A549 (cell line): ENCODE measurements at regions not wholly inside any gene's neighbourhood (a gene's known extent, or its start where the extent isn't known, plus 50 kb on each side); places are given as distances from the start of the nearest gene placed in this dataset.

Source experiments
- ATAC-seq, 2 experiments: fragments of 200-7000 bp in 1 of 2; fragments of >200 bp in 1 of 2; cut with Nextera tagmentation in 1 of 2; cut with Tn5 transposase in 1 of 2; 3 replicates each; pipeline versions ENCODE4 v1.8.0 to v1.9.1; 2018 to 2020; ENCODE audit warnings: mild to moderate bottlenecking in 1 of 2, moderate library complexity in 1 of 2
- CTCF ChIA-PET: fragments of 300-600 bp; sonication (Branson Sonifier 250); formaldehyde crosslinking; extraction: SDS; loops from one replicate; lab custom pipeline; 2021; ENCODE audit warnings: antibody characterized with exemption, inconsistent platforms; lab: Yijun Ruan, JAX
- POLR2A ChIA-PET: fragments of 350-600 bp; formaldehyde crosslinking; extraction: SDS; loops from one replicate; lab custom pipeline; 2021; ENCODE audit warnings: antibody characterized with exemption, inconsistent platforms; lab: Yijun Ruan, JAX
- DNase-seq, 2 experiments: peaks; one replicate each; pipeline versions ENCODE4 v3.0.0 to v3.0.0-alpha.2; 2011 to 2016; ENCODE audit warnings: low read depth in 1 of 2, low spot score in 1 of 2
- FAIRE-seq: peaks from 2 replicates; lab custom pipeline; 2011; peaks lifted over from hg19 to GRCh38; lab: Jason Lieb, UNC
- H3K27ac ChIP-seq, 2 experiments: fragments of >200 bp; sonication (Bioruptor Twin); formaldehyde crosslinking; 3 replicates each; pipeline ENCODE4 v1.5.1; 2016 to 2017
- H3K4me1 ChIP-seq: fragments of >200 bp; sonication (Bioruptor Twin); formaldehyde crosslinking; 3 replicates; pipeline ENCODE4 v1.6.1; 2016
- H3K4me2 ChIP-seq: fragments of >200 bp; sonication (Bioruptor Twin); formaldehyde crosslinking; 3 replicates; pipeline ENCODE4 v1.6.1; 2016
- H3K4me3 ChIP-seq: fragments of >200 bp; sonication (Bioruptor Twin); formaldehyde crosslinking; 3 replicates; pipeline ENCODE4 v1.5.1; 2016
- H3K9me3 ChIP-seq: fragments of >200 bp; sonication (Bioruptor Twin); formaldehyde crosslinking; 3 replicates; pipeline ENCODE4 v1.6.1; 2016
- CBX2 ChIP-seq: fragments of 200-600 bp; sonication (generic); IDR thresholded peaks from 2 replicates; pipeline ENCODE4 v1.6.1; 2016; ENCODE audit warnings: low read depth, mild to moderate bottlenecking, borderline replicate concordance
- CBX8 ChIP-seq: fragments of 200-600 bp; sonication (generic); IDR thresholded peaks from 2 replicates; pipeline ENCODE4 v1.6.1; 2016
- CEBPB ChIP-seq, 2 experiments: fragments of >200 bp in 1 of 2; sonication (Bioruptor Twin) in 1 of 2; formaldehyde crosslinking in 1 of 2; IDR thresholded peaks; 2 replicates each; pipeline ENCODE4 v1.6.1; 2012 to 2016
- CHD2 ChIP-seq: fragments of 150-350 bp; IDR thresholded peaks from 2 replicates; pipeline ENCODE4 v1.6.1; 2014; ENCODE audit warnings: low read length; ENCODE audit not compliant: partially characterized antibody
- EHF ChIP-seq: fragments of 250-450 bp; sonication (Bioruptor Pico); IDR thresholded peaks from 2 replicates; pipeline ENCODE4 v1.5.0; 2020; ENCODE audit warnings: mild to moderate bottlenecking
- ESRRA ChIP-seq: fragments of 150-350 bp; IDR thresholded peaks from 2 replicates; pipeline ENCODE4 v1.6.1; 2014; ENCODE audit warnings: mild to moderate bottlenecking, low read length, borderline replicate concordance
- FOXS1 ChIP-seq: fragments of 250-450 bp; sonication (Bioruptor Pico); IDR thresholded peaks from 2 replicates; pipeline ENCODE4 v1.5.0; 2020; ENCODE audit warnings: mild to moderate bottlenecking, moderate library complexity
- HEYL ChIP-seq: fragments of 250-450 bp; sonication (Bioruptor Pico); IDR thresholded peaks from 2 replicates; pipeline ENCODE4 v1.8.0; 2021; ENCODE audit warnings: mild to moderate bottlenecking, moderate library complexity
- HOXA7 ChIP-seq: fragments of 250-450 bp; sonication (Bioruptor Pico); IDR thresholded peaks from 2 replicates; pipeline ENCODE4 v1.5.0; 2020; ENCODE audit warnings: mild to moderate bottlenecking, moderate library complexity
- HOXB5 ChIP-seq: fragments of 250-450 bp; sonication (Bioruptor Pico); IDR thresholded peaks from 2 replicates; pipeline ENCODE4 v1.5.0; 2020; ENCODE audit warnings: mild to moderate bottlenecking, moderate library complexity
- JUN ChIP-seq, 2 experiments: fragments of >200 bp; sonication (Bioruptor Twin); formaldehyde crosslinking; IDR thresholded peaks; 2 replicates in 1 of 2; 3 replicates in 1 of 2; pipeline ENCODE4 v1.6.1; 2016 to 2017
- KDM1A ChIP-seq: fragments of 200-600 bp; sonication (generic); IDR thresholded peaks from 2 replicates; pipeline ENCODE4 v1.6.1; 2016; ENCODE audit warnings: low read depth, mild to moderate bottlenecking
- KDM5A ChIP-seq: fragments of 200-600 bp; sonication (generic); IDR thresholded peaks from 2 replicates; pipeline ENCODE4 v1.6.1; 2016; ENCODE audit warnings: antibody characterized with exemption, mild to moderate bottlenecking
- NPAS2 ChIP-seq: fragments of 250-450 bp; sonication (Bioruptor Pico); IDR thresholded peaks from 2 replicates; pipeline ENCODE4 v1.8.0; 2022; ENCODE audit warnings: mild to moderate bottlenecking, moderate library complexity, borderline replicate concordance
- POLR2A ChIP-seq: IDR thresholded peaks from 2 replicates; pipeline ENCODE4 v1.6.1; 2012; ENCODE audit warnings: mild to moderate bottlenecking, low read length
- RARB ChIP-seq: fragments of 250-450 bp; sonication (Bioruptor Pico); IDR thresholded peaks from 2 replicates; pipeline ENCODE4 v1.8.0; 2021; ENCODE audit warnings: mild to moderate bottlenecking, moderate library complexity
- RNF2 ChIP-seq: fragments of 200-600 bp; sonication (generic); IDR thresholded peaks from 2 replicates; pipeline ENCODE4 v1.6.1; 2016; ENCODE audit warnings: low read depth, mild to moderate bottlenecking, antibody characterized with exemption, moderate library complexity, borderline replicate concordance
- SMC3 ChIP-seq: fragments of >200 bp; sonication (Bioruptor Twin); formaldehyde crosslinking; IDR thresholded peaks from 3 replicates; pipeline ENCODE4 v1.6.1; 2018; ENCODE audit warnings: inconsistent platforms
- TFCP2L1 ChIP-seq: fragments of 250-450 bp; sonication (Bioruptor Pico); IDR thresholded peaks from 2 replicates; pipeline ENCODE4 v1.5.0; 2021; ENCODE audit warnings: mild to moderate bottlenecking
- ZFP36 ChIP-seq: fragments of 450-650 bp; IDR thresholded peaks from 2 replicates; pipeline ENCODE4 v1.6.1; 2014; ENCODE audit warnings: borderline replicate concordance; ENCODE audit not compliant: partially characterized antibody
- ZSCAN20 ChIP-seq: fragments of 250-450 bp; sonication (Bioruptor Pico); IDR thresholded peaks from 2 replicates; pipeline ENCODE4 v1.8.0; 2022; ENCODE audit warnings: mild to moderate bottlenecking, moderate library complexity
- WGBS: methylation state at CpG from one replicate; pipeline ENCODE4 v1.1.6; 2017; ENCODE audit errors: missing lambda C conversion rate; 5-methylcytosine and 5-hydroxymethylcytosine counted together
- TF ChIP-seq, protein P1 (sequence below): fragments of >200 bp; sonication (Bioruptor Twin); formaldehyde crosslinking; IDR thresholded peaks from 3 replicates; pipeline ENCODE4 v1.5.1; 2016
- TF ChIP-seq, protein P2 (sequence below): fragments of 450-650 bp; IDR thresholded peaks from 2 replicates; pipeline ENCODE4 v1.6.1; 2014; ENCODE audit warnings: antibody characterized with exemption

DNA sequence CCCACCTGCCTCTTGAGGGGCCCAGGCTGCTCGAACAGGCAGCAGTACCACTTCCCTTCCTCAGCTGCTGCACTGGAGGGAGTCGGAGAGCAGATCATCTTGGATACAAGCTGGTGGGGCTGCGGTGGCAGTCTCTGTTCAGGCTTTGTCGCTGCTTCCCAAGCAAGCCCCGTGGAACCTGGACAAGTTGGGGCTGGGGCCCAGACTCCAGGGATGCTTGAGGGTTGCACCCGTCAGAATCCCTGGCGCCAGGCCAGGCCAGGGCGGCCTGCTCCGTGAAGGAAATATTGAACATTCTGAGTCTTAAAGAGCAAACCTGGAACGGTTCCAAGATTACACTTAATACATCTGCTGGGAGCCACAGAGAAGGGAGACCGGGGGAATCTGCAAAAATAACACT lies 310.1 kb upstream of the SORL1-AS1 start (continued):
- TF ChIP-seq HOXA7 (CRISPR knock-in tag), result no peak

DNA sequence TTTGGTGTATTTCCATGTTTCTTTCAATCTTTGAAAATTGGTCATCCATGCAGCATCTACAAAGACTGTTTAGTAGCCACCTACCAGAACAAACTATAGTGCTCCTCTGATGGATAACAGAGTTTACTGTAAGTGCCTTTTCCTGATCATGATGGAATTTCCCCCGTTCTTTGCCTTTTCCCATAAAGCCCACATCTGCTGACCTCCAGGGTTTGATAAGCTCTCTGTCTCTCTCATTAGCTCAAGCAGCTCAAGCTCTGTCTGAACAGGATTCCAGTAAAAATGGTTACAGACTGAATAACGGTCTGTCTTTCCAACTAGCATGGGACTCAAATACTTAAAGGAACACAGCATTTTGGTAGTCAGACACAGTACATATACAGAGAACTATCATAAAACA lies 308.4 kb upstream of the SORL1-AS1 start:
- no peaks in the 10 kb centered on the region for H3K9me3 ChIP-seq
- no peak overlapping the region for H3K27ac ChIP-seq
- no peak overlapping the region for H3K4me3 ChIP-seq
- no peak for FAIRE-seq
- no peak for ATAC-seq
- POLR2A ChIA-PET, result no interaction called here
- no peak for DNase-seq
- H3K4me2 ChIP-seq, result no peak overlapping the region
- no peaks in the 10 kb centered on the region for H3K4me1 ChIP-seq
- CTCF ChIA-PET, result no interaction called here
- no peak for TF ChIP-seq EHF
- TF ChIP-seq KDM5A, result no peak
- TF ChIP-seq HEYL (CRISPR knock-in tag), result no peak
- no peak for TF ChIP-seq POLR2A
- WGBS, result 5% methylated on average over 2 of the region's 2 CpGs

DNA sequence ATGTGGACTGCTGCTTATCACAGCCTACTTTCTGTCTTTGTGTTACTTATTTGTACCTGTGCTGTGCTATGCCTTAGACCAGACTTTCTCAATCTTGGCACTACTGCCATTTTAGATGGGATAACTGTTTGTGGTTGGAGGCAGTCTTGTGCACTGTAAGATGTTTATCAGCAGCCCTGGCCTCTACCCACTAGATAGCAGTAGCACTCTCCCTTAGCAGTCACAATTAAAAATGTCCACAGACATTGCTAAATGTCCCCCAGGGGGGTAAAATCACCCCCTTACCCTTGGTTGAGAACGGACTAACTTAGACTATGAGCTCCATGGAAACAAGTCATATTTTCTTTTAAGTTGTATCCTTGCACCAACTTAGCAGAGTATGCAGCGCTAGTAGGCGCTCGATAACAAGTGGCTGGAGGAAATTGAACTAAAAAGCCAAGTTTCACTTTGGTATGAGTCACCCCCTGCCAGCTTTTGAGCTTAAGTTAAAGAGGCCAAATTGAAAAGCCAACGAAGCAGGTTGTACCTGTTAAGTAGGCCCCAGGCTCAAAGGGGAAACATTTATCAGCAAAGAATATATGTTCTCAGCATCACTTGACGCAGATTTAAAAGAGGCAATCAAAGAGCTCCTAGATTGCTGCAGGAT lies 304.8 kb upstream of the SORL1-AS1 start:
- no peak overlapping the region for H3K4me2 ChIP-seq
- H3K9me3 ChIP-seq, result no peaks in the 10 kb centered on the region
- WGBS, result 42% methylated on average over 6 of the region's 6 CpGs
- POLR2A ChIA-PET, result no interaction called here
- no peak overlapping the region for H3K4me3 ChIP-seq
- no peaks in the 10 kb centered on the region for H3K4me1 ChIP-seq
- FAIRE-seq (no peak), ATAC-seq (no peak), DNase-seq (no peak)
- H3K27ac ChIP-seq, result no peak overlapping the region
- TF ChIP-seq ESRRA, result no peak
- CTCF ChIA-PET, result interaction anchor here (0.7 kb wide), 1 partner anchor 13 kb away, joined by 3 read pairs; no protein-coding TSS in a partner anchor

DNA sequence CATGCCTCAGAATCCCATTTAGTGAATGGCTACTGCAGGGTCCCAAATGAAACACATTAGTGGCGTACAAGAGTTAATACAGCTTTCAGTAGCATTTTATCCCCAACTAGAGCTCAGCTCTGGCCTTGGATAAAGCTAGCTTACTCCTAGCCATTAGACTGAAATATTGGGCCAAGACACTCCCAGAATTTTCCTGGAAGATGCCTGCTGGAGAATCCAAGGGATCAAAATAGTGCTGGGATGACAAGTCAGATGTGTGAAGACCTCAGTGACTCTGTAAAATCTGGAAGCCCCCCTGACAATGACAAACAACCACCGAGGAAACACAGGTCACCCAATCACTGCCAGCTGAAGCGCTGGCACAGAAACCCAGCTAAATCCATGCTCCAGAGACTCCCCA lies 303.1 kb upstream of the SORL1-AS1 start:
- no peak overlapping the region for H3K27ac ChIP-seq
- H3K9me3 ChIP-seq, result no peaks in the 10 kb centered on the region
- CTCF ChIA-PET, result no interaction called here
- POLR2A ChIA-PET, result no interaction called here
- TF ChIP-seq TFCP2L1 (CRISPR knock-in tag), result no peak
- TF ChIP-seq RARB, result no peak
- no peak for TF ChIP-seq SMC3
- TF ChIP-seq RNF2, result no peak
- no peak for TF ChIP-seq JUN (IDR thresholded peaks at IDR 0.05)
- TF ChIP-seq FOXS1 (CRISPR knock-in tag), result no peak
- 0% methylated on average over 3 of the region's 3 CpGs for WGBS
- DNase-seq, result no peak
- ATAC-seq, result no peak
- no peak for FAIRE-seq
- no peak overlapping the region for H3K4me3 ChIP-seq
- H3K4me2 ChIP-seq, result no peak overlapping the region
- H3K4me1 ChIP-seq, result no peaks in the 10 kb centered on the region

DNA sequence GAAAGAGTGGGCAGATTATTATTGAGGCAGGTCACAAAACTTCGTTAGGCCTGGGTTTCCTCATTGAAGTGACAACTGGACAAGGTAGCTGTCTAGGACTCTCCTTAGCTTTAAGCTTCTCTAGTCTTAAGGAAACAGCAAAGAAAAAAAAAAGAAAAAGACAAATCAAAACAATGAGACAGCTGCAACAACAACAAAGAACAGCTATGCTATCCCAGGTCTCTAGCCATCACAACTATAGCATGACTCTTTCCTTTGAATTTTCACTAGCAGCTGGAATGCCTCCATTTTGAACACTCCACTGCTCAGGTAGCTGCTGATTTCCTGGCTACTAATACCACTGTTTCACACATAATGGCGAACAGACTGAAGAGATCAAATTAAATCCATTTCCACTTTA lies 302.4 kb upstream of the SORL1-AS1 start:
- Histone ChIP-seq H3K9me3 (no peaks in the 10 kb centered on the region), H3K4me2 (no peak overlapping the region)
- CTCF ChIA-PET, result no interaction called here
- no peak for ATAC-seq
- TF ChIP-seq NPAS2 (CRISPR knock-in tag) (no peak), ZSCAN20 (no peak), CBX2 (no peak), RNF2 (no peak), HEYL (CRISPR knock-in tag) (no peak), ZFP36 (no peak), TFCP2L1 (CRISPR knock-in tag) (no peak), KDM1A (no peak), CEBPB (IDR thresholded peaks at IDR 0.05) (no peak), FOXS1 (CRISPR knock-in tag) (no peak), HOXA7 (CRISPR knock-in tag) (no peak), CHD2 (no peak), CBX8 (no peak), HOXB5 (CRISPR knock-in tag) (no peak), ESRRA (no peak)
- TF ChIP-seq, protein P1, sequence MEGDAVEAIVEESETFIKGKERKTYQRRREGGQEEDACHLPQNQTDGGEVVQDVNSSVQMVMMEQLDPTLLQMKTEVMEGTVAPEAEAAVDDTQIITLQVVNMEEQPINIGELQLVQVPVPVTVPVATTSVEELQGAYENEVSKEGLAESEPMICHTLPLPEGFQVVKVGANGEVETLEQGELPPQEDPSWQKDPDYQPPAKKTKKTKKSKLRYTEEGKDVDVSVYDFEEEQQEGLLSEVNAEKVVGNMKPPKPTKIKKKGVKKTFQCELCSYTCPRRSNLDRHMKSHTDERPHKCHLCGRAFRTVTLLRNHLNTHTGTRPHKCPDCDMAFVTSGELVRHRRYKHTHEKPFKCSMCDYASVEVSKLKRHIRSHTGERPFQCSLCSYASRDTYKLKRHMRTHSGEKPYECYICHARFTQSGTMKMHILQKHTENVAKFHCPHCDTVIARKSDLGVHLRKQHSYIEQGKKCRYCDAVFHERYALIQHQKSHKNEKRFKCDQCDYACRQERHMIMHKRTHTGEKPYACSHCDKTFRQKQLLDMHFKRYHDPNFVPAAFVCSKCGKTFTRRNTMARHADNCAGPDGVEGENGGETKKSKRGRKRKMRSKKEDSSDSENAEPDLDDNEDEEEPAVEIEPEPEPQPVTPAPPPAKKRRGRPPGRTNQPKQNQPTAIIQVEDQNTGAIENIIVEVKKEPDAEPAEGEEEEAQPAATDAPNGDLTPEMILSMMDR, result no peak
- TF ChIP-seq, protein P2, sequence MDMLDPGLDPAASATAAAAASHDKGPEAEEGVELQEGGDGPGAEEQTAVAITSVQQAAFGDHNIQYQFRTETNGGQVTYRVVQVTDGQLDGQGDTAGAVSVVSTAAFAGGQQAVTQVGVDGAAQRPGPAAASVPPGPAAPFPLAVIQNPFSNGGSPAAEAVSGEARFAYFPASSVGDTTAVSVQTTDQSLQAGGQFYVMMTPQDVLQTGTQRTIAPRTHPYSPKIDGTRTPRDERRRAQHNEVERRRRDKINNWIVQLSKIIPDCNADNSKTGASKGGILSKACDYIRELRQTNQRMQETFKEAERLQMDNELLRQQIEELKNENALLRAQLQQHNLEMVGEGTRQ, result no peak
- TF ChIP-seq, all 56 proteins: peak for 0
- FAIRE-seq (no peak), DNase-seq (no peak)
- POLR2A ChIA-PET, result no interaction called here
- no peak overlapping the region for H3K27ac ChIP-seq
- WGBS, result 0% methylated on average over 2 of the region's 2 CpGs
- no peak overlapping the region for H3K4me3 ChIP-seq
- no peaks in the 10 kb centered on the region for H3K4me1 ChIP-seq
